Chondrocyte (in vitro differentiated cells): ENCODE measurements at regions not wholly inside any gene's neighbourhood (a gene's known extent, or its start where the extent isn't known, plus 50 kb on each side); places are given as distances from the start of the nearest gene placed in this dataset.

Source experiments
- DNase-seq: peaks from one replicate; pipeline ENCODE4 v3.0.0; 2021; ENCODE audit warnings: mixed read lengths, low spot score
- H3K27ac Mint-ChIP-seq: one replicate; pipeline ENCODE4 v1.8.0; 2021; ENCODE audit warnings: mild to moderate bottlenecking, moderate library complexity, mixed read lengths; ENCODE audit not compliant: unreplicated experiment
- H3K27me3 Mint-ChIP-seq: 2 replicates; pipeline ENCODE4 v1.8.0; 2021; ENCODE audit warnings: low read depth, mixed read lengths
- H3K36me3 Mint-ChIP-seq: 2 replicates; pipeline ENCODE4 v1.8.0; 2021; ENCODE audit warnings: low read depth, mixed read lengths
- H3K4me1 Mint-ChIP-seq: 2 replicates; pipeline ENCODE4 v1.8.0; 2021; ENCODE audit warnings: low read depth, mild to moderate bottlenecking, mixed read lengths
- H3K4me3 Mint-ChIP-seq: one replicate; pipeline ENCODE4 v1.8.0; 2021; ENCODE audit warnings: mild to moderate bottlenecking, moderate library complexity, mixed read lengths; ENCODE audit not compliant: unreplicated experiment
- H3K9me3 Mint-ChIP-seq: 2 replicates; pipeline ENCODE4 v1.8.0; 2021; ENCODE audit warnings: low read depth, mixed read lengths
- TF ChIP-seq, protein P1 (sequence below): fragments of 200-600 bp; sonication (generic); IDR thresholded peaks from 2 replicates; pipeline ENCODE4 v1.5.0; 2021; ENCODE audit warnings: antibody characterized with exemption, mild to moderate bottlenecking, moderate library complexity

DNA sequence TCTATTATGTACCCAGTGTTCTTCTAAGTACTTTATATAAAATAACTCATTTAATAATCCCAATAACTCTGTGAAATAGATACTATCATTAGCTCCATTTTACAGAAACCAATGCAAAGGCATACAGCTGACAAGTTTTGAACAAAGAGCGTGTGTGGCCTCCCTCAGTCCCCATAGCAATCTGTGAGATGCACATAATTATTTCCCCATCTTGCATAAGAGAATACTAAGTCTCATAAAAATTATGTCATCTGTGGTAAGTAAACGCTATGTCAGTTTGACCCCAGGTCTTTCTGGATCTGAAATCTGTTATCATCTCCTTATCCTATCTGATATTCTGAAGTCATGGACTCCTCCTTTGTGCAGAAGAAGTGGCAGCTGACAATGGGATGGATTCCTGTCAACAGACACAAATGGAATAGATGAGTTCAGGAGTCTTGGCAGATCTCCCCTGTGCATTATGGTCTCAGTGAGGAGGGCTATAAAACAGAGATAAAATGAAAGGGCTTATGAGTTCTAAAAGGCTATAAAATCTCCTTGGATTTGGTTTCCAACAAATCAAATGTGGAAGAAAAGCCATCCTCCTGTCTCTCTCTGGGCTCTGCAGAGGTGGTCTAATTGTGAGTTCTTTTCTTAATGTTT lies 162.5 kb upstream of the TLE4 start:
- Mint-ChIP-seq H3K27me3 (no peaks in the 10 kb centered on the region), H3K4me1 (no peaks in the 10 kb centered on the region), H3K36me3 (no peaks in the 10 kb centered on the region), H3K4me3 (no peak overlapping the region), H3K9me3 (no peaks in the 10 kb centered on the region), H3K27ac (no peak overlapping the region)
- TF ChIP-seq, protein P1, sequence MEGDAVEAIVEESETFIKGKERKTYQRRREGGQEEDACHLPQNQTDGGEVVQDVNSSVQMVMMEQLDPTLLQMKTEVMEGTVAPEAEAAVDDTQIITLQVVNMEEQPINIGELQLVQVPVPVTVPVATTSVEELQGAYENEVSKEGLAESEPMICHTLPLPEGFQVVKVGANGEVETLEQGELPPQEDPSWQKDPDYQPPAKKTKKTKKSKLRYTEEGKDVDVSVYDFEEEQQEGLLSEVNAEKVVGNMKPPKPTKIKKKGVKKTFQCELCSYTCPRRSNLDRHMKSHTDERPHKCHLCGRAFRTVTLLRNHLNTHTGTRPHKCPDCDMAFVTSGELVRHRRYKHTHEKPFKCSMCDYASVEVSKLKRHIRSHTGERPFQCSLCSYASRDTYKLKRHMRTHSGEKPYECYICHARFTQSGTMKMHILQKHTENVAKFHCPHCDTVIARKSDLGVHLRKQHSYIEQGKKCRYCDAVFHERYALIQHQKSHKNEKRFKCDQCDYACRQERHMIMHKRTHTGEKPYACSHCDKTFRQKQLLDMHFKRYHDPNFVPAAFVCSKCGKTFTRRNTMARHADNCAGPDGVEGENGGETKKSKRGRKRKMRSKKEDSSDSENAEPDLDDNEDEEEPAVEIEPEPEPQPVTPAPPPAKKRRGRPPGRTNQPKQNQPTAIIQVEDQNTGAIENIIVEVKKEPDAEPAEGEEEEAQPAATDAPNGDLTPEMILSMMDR, result no peak
- DNase-seq, result no peak

DNA sequence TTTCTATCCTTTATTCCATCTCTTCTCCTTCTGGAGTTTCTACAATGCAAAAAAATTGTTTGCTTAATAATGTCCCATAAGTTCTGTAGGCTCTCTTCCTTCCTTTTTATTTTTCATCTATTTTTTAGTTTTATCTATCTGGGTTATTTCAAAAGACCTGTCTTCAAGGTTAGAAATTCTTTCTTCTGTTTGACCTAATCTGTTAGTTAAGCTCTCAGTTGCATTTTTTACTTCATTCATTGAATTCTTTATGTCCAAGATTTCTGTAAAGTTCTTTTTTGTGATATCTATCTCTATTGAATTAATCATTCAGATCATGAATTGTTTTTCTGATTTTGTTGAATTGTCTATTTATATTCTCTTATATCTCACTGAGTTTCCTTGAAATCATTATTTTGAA lies 145.9 kb upstream of the TLE4 start:
- Mint-ChIP-seq H3K27ac (no peak overlapping the region), H3K36me3 (peaks cover 9% of the 10 kb centered on the region), H3K27me3 (no peaks in the 10 kb centered on the region), H3K9me3 (peaks cover 31% of the 10 kb centered on the region), H3K4me3 (no peak overlapping the region), H3K4me1 (peaks cover 4% of the 10 kb centered on the region)
- TF ChIP-seq, protein P1, result no peak
- DNase-seq, result no peak

DNA sequence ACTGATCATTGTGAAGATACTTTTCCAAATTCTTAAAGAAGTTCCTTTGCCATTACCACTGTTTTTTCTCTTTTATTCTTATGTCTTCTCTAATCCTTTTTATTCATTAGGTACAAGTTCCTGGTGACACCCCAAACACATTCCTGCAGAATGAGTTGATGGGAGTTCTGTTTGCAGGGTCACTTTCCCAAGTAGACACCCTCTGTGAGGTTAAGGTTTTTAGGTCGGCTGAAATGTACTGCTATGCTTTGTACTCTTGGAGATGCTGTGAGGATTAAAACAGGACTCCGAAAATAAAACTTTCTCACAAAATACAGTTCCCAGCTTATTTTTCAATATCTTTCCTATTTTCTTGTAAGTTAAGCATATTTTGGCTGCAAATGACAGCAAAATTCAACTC lies 143.3 kb upstream of the TLE4 start:
- H3K9me3 Mint-ChIP-seq, result peaks cover 23% of the 10 kb centered on the region
- peaks cover 4% of the 10 kb centered on the region for H3K4me1 Mint-ChIP-seq
- DNase-seq, result no peak
- TF ChIP-seq, protein P1, result no peak
- H3K4me3 Mint-ChIP-seq, result no peak overlapping the region
- peaks cover 7% of the 10 kb centered on the region for H3K36me3 Mint-ChIP-seq
- H3K27ac Mint-ChIP-seq, result no peak overlapping the region
- H3K27me3 Mint-ChIP-seq, result no peaks in the 10 kb centered on the region

- H3K27ac Mint-ChIP-seq, result no peak overlapping the region
- TF ChIP-seq, protein P1, result no peak
- H3K9me3 Mint-ChIP-seq, result peaks cover 12% of the 10 kb centered on the region
- H3K4me1 Mint-ChIP-seq, result peaks cover 4% of the 10 kb centered on the region
- H3K27me3 Mint-ChIP-seq, result no peaks in the 10 kb centered on the region
- H3K36me3 Mint-ChIP-seq, result peaks cover 5% of the 10 kb centered on the region
- H3K4me3 Mint-ChIP-seq, result no peak overlapping the region
- DNase-seq, result no peak
Measured at GRCh38 chr9:79430619-79431018, 141.1 kb upstream of the TLE4 start.

DNA sequence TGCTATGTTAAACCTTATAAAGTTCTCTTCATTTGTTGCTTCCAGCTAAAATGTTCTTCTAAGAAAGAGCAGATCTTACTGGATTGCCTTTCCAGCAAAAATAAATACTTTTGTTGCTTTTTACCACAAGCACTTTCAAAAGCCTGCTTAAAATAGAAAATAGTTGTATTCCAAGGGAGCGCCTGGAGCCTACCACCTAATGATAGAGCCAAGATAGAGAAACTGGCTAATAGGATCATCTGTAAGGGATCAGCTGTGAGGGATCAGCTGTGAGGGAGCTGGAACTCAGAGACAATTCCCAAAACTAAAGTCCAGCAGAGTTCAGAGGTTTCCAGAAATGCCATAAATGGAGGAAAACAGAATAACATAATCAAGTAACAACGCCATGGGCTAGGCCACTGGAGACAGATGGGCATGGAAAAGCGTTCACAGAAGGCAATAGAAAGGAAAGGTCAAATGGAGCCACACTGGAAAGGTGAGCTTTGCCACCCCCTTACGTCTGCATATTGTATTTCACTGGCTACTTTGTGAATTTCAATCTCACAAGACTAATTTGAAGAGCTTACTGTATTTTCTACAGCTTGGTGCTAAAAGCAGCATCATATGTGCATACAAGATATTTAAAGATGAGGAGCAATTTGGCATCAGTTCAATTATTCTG lies 140.6 kb upstream of the TLE4 start:
- Mint-ChIP-seq H3K27me3 (no peaks in the 10 kb centered on the region), H3K4me1 (peaks cover 4% of the 10 kb centered on the region), H3K36me3 (peaks cover under 1% of the 10 kb centered on the region), H3K4me3 (no peak overlapping the region), H3K27ac (no peak overlapping the region), H3K9me3 (peaks cover 6% of the 10 kb centered on the region)
- no peak for DNase-seq
- TF ChIP-seq, protein P1, result no peak
